Left ventricle myocardium inferior (tissue), 1 donor: ENCODE measurements at regions not wholly inside any gene's neighbourhood (a gene's known extent, or its start where the extent isn't known, plus 50 kb on each side); places are given as distances from the start of the nearest gene placed in this dataset.

Source experiments
- DNase-seq: peaks from one replicate; pipeline ENCODE4 v3.0.0-alpha.2; 2020
- H3K27ac ChIP-seq: fragments of 200-600 bp; replicated peaks from 2 replicates; pipeline ENCODE4 v1.8.0; 2021
- H3K27me3 ChIP-seq: fragments of 200-600 bp; 2 replicates; pipeline ENCODE4 v1.8.0; 2021; ENCODE audit warnings: low read depth
- H3K36me3 ChIP-seq: fragments of 200-600 bp; 2 replicates; pipeline ENCODE4 v1.8.0; 2021
- H3K4me1 ChIP-seq: fragments of 200-600 bp; 2 replicates; pipeline ENCODE4 v1.8.0; 2021
- H3K4me3 ChIP-seq: fragments of 200-600 bp; 2 replicates; pipeline ENCODE4 v1.8.0; 2021; ENCODE audit warnings: mild to moderate bottlenecking, moderate library complexity
- H3K9me3 ChIP-seq: fragments of 200-600 bp; replicated peaks from 2 replicates; pipeline ENCODE4 v1.8.0; 2021
- CTCF ChIP-seq: fragments of 200-600 bp; IDR thresholded peaks from 2 replicates; pipeline ENCODE4 v1.8.0; 2021; ENCODE audit warnings: antibody characterized with exemption, mild to moderate bottlenecking, borderline replicate concordance
- intact Hi-C: fragments of 100-400 bp; cut with micrococcal nuclease; formaldehyde crosslinking; loops from one replicate; pipeline ENCODE4 v1.11.0; 2022
- donor health status: DM: no; HTN: yes; CAD: no; lungs with severe emphysema.

GRCh38 chr3:21109056-21109455 is 642.0 kb downstream of the ZNF385D start:
- Histone ChIP-seq H3K4me1 (no peaks in the 10 kb centered on the region), H3K27ac (no peak overlapping the region), H3K4me3 (no peak overlapping the region), H3K36me3 (no peaks in the 10 kb centered on the region), H3K9me3 (peaks cover 16% of the 10 kb centered on the region), H3K27me3 (no peaks in the 10 kb centered on the region)
- intact Hi-C loops, result no loop called here
- no peak for DNase-seq
- no peak for TF ChIP-seq CTCF

- TF ChIP-seq CTCF, result no peak
- H3K4me3 ChIP-seq, result no peak overlapping the region
- H3K27ac ChIP-seq, result no peak overlapping the region
- H3K9me3 ChIP-seq, result peaks cover 29% of the 10 kb centered on the region
- no peaks in the 10 kb centered on the region for H3K27me3 ChIP-seq
- DNase-seq, result no peak
- no peaks in the 10 kb centered on the region for H3K4me1 ChIP-seq
- no peaks in the 10 kb centered on the region for H3K36me3 ChIP-seq
- intact Hi-C loops, result no loop called here
Observed at GRCh38 chr3:21105784-21106183, 645.2 kb downstream of the ZNF385D start.

GRCh38 chr3:21100656-21101359 is 650.2 kb downstream of the ZNF385D start:
- no peak overlapping the region for H3K27ac ChIP-seq
- peaks cover 23% of the 10 kb centered on the region for H3K9me3 ChIP-seq
- no peak for TF ChIP-seq CTCF
- no peaks in the 10 kb centered on the region for H3K4me1 ChIP-seq
- no peak for DNase-seq
- no peaks in the 10 kb centered on the region for H3K27me3 ChIP-seq
- intact Hi-C loops, result no loop called here
- no peaks in the 10 kb centered on the region for H3K36me3 ChIP-seq
- no peak overlapping the region for H3K4me3 ChIP-seq

- TF ChIP-seq CTCF, result no peak
- no peak for DNase-seq
- intact Hi-C loops, result no loop called here
- Histone ChIP-seq H3K9me3 (no peaks in the 10 kb centered on the region), H3K27ac (no peak overlapping the region), H3K27me3 (no peaks in the 10 kb centered on the region), H3K4me3 (no peak overlapping the region), H3K36me3 (no peaks in the 10 kb centered on the region), H3K4me1 (no peaks in the 10 kb centered on the region)
Observed at GRCh38 chr3:21094686-21095085, 656.3 kb downstream of the ZNF385D start.

- no peak for TF ChIP-seq CTCF
- intact Hi-C loops, result no loop called here
- Histone ChIP-seq H3K4me1 (no peaks in the 10 kb centered on the region), H3K9me3 (peaks cover 27% of the 10 kb centered on the region), H3K36me3 (no peaks in the 10 kb centered on the region), H3K4me3 (no peak overlapping the region), H3K27me3 (no peaks in the 10 kb centered on the region), H3K27ac (no peak overlapping the region)
- DNase-seq, result no peak
Observed at GRCh38 chr3:21073561-21073960, 677.4 kb downstream of the ZNF385D start.
